ENCODE measurements at regions not wholly inside any gene's neighbourhood (a gene's known extent, or its start where the extent isn't known, plus 50 kb on each side); places are given as distances from the start of the nearest gene placed in this dataset.

DNA sequence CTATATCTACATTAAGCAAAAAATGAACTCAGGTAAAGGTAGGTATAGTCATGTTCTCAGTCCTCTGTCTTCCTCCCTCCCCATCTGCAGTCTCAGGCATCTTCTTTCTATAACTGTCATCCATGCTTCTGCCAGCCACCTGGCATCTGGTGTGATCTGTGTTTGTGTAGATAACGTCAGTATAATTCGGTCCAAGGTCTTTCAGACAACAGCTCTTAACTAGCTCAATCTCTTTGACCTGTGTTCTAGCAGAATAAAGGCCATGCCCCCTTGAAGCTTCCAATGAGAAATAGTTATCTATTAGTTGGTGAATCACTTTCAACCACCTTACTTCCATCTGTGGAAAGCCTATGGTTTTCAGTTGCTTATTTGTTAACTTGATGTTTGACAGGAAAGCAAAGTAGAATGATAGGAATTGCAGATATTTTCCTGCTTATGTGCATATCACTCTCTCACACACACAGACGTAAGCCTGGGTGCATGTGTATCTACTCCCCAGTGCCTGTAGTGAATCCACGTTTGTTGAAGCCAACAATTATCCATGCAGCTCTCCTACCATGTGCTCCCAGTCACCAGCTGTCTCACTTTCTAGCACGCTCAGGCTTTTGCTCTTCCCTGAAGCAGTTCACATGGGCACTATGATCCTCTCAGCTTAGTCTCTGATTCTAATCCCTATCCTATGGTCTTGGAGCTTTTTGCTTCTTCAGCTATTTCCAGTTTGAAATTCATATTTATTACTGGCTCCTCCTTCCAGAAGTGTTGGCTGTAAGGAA, 433.7 kb upstream of the MANEA start:
- TF ChIP-seq, protein P1, sequence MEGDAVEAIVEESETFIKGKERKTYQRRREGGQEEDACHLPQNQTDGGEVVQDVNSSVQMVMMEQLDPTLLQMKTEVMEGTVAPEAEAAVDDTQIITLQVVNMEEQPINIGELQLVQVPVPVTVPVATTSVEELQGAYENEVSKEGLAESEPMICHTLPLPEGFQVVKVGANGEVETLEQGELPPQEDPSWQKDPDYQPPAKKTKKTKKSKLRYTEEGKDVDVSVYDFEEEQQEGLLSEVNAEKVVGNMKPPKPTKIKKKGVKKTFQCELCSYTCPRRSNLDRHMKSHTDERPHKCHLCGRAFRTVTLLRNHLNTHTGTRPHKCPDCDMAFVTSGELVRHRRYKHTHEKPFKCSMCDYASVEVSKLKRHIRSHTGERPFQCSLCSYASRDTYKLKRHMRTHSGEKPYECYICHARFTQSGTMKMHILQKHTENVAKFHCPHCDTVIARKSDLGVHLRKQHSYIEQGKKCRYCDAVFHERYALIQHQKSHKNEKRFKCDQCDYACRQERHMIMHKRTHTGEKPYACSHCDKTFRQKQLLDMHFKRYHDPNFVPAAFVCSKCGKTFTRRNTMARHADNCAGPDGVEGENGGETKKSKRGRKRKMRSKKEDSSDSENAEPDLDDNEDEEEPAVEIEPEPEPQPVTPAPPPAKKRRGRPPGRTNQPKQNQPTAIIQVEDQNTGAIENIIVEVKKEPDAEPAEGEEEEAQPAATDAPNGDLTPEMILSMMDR (IDR thresholded peaks at IDR 0.05): no peak
- TF ChIP-seq POLR2A (IDR thresholded peaks at IDR 0.05): no peak
- TF ChIP-seq POLR2AphosphoS5 (IDR thresholded peaks at IDR 0.05): no peak
